Vagina (tissue), 2 donors: ENCODE measurements at regions not wholly inside any gene's neighbourhood (a gene's known extent, or its start where the extent isn't known, plus 50 kb on each side); places are given as distances from the start of the nearest gene placed in this dataset.

Source experiments
- CTCF ChIP-seq, 3 experiments: fragments of 450-650 bp in 2 of 3; fragments of 200-600 bp in 1 of 3; sonication (generic) in 1 of 3; IDR thresholded peaks; one replicate each; pipeline ENCODE4 v1.5.1; 2017 to 2019; ENCODE audit warnings: antibody characterized with exemption in 3 of 3, mild to moderate bottlenecking in 2 of 3, moderate library complexity in 2 of 3
- POLR2A ChIP-seq, 2 donors: fragments of 450-650 bp; IDR thresholded peaks; one replicate each; pipeline ENCODE4 v1.6.1; 2017; ENCODE audit warnings: antibody characterized with exemption in 2 of 2, mild to moderate bottlenecking in 2 of 2, moderate library complexity in 2 of 2
- POLR2AphosphoS5 ChIP-seq, 2 donors: sonication (generic); formaldehyde crosslinking; IDR thresholded peaks; one replicate each; pipeline ENCODE4 v1.9.0; 2017; ENCODE audit warnings: antibody characterized with exemption in 2 of 2, mild to moderate bottlenecking in 2 of 2, low read depth in 1 of 2; ENCODE audit not compliant: insufficient read depth in 1 of 2

DNA sequence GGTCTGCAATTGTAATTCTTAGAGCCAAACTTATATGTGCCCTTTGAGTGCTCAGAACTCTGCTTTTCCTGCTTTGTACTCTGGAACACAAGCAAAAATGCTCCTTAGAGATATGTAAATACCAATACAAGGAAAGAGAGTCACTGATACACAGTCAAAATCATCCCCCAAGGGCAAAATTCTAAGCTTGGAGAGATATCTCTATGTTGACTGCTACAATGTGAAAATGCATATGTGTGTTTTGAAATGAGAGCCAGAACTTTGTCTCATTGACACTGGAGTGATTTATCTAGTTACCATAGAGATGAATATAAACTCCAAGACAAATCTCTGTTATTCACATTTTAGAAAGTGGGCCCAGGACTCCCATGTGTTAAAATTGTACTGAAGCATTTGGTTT, 494.8 kb upstream of the SLITRK1 start:
- TF ChIP-seq CTCF (IDR thresholded peaks at IDR 0.05) (no peak), POLR2A (IDR thresholded peaks at IDR 0.05) (no peak), POLR2AphosphoS5 (IDR thresholded peaks at IDR 0.05; ENCODE audit: insufficient read depth in 1 of 2, low read depth in 1 of 2) (no peak)
